ENCODE measurements at regions not wholly inside any gene's neighbourhood (a gene's known extent, or its start where the extent isn't known, plus 50 kb on each side); places are given as distances from the start of the nearest gene placed in this dataset.

DNA sequence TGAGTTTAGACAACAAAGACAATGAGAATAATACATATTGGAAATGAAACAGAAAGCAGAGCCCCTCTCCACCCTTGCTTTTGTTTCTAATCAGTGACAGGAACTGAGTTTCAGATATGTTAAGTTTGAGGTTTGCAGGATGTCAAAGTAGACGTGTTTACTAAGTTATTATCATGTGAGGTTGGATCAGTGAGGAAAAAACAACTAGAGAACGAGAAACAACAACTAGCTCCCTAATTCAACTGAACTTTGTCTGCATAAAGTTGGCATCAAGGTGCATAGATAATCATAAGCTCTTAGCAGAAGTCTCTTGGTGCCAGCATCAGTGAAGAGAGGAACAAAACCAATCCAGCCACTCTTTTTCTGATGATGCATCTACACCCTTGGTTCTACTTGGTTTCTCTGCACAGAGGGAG lies 491.1 kb upstream of the NR2F2 start:
- TF ChIP-seq, protein P1, sequence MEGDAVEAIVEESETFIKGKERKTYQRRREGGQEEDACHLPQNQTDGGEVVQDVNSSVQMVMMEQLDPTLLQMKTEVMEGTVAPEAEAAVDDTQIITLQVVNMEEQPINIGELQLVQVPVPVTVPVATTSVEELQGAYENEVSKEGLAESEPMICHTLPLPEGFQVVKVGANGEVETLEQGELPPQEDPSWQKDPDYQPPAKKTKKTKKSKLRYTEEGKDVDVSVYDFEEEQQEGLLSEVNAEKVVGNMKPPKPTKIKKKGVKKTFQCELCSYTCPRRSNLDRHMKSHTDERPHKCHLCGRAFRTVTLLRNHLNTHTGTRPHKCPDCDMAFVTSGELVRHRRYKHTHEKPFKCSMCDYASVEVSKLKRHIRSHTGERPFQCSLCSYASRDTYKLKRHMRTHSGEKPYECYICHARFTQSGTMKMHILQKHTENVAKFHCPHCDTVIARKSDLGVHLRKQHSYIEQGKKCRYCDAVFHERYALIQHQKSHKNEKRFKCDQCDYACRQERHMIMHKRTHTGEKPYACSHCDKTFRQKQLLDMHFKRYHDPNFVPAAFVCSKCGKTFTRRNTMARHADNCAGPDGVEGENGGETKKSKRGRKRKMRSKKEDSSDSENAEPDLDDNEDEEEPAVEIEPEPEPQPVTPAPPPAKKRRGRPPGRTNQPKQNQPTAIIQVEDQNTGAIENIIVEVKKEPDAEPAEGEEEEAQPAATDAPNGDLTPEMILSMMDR (conservative IDR thresholded peaks at IDR 0.05; ENCODE audit: low read length): no peak
- TF ChIP-seq EZH2phosphoT487 (IDR thresholded peaks at IDR 0.05; ENCODE audit: borderline replicate concordance): no peak
